ENCODE measurements at regions not wholly inside any gene's neighbourhood (a gene's known extent, or its start where the extent isn't known, plus 50 kb on each side); places are given as distances from the start of the nearest gene placed in this dataset.

DNA sequence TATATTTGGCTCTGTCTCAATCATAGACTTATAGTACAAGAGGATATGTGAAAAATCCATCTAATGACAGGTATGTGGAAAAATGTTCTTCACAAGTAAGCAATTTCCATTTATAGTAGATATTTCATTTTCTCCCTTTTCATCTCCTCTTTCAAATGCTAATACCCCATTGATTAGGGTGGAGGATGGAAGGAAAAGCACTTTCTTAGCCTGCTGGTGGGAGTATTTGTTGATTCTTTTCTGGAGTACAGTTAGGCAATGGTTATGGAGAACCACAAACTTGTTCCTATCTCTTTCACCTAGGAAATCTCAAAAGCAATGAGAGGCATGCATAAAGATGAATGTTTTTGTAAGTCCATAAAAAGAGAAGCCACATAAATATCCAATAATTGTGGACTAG lies 108.0 kb upstream of the CREB5 start:
- no peak overlapping the region for H3K27ac ChIP-seq
- TF ChIP-seq CTCF (IDR thresholded peaks at IDR 0.05) (no peak), POLR2A (IDR thresholded peaks at IDR 0.05) (no peak), EP300 (IDR thresholded peaks at IDR 0.05) (no peak)
- DNase-seq (ENCODE audit: low spot score in 2 of 2), result no peak
- H3K4me1 ChIP-seq, result no peaks in the 10 kb centered on the region
- H3K4me3 ChIP-seq, result no peak overlapping the region
- no peaks in the 10 kb centered on the region for H3K27me3 ChIP-seq
- no peaks in the 10 kb centered on the region for H3K36me3 ChIP-seq
- no peaks in the 10 kb centered on the region for H3K9me3 ChIP-seq

DNA sequence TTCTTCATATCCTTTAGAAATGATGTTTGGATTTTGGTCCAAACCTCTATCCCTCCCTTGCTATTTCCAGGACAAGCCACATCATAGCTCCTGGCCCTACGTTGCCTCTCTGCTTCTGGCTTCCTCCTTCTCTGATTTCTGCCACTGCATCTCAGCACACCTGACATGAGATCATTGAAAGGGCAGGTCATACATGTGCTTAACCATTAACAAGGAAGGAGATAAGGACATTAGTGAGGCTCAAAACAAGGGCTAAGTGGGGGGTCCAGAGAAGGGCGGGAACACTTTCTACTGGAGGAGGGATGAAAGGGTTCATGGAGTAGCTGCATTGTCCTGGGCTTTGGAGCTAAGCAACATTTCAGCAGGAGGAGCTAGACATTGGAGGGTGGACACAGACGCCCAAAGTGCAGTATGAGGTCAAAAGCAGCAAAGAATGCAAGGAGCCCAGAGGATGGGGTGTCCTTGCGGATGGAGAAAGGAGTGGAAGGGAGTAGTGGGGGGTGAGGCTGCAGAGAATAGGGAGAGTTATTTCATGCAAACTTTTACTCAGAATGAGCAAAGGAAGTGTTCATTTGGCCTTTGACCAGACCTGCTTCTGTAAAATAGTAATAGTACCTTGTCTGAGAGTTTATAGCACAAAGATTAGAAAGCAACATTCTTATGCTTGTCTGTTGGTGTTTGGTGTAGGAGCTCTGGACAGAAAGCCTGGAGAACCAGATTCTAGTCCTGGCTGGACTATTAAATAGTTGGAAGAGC lies 102.4 kb upstream of the CREB5 start:
- 69 to 73% methylated on average over 4 of the region's 4 CpGs for WGBS, 2 donors
- H3K4me3 ChIP-seq, result no peak overlapping the region

DNA sequence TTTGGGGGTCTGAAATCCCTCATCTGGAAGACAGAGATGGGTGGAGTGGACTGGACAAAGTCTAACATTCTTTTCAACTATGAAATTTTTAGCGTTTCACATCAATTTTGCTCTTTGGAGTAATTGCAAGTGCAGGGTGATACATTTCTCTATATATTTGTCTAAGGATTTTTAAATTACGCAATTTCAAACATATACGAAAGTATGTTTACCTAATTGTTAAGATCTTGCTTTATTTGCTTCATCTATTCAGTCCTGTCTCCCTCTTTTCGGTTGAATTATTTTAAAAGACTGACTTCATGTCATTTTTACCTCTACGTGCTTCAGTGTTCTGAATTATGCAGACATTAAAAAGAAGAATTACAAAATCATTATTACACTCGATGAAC lies 101.9 kb upstream of the CREB5 start:
- Histone ChIP-seq H3K27ac (no peak overlapping the region), H3K27me3 (peaks cover 0 to 33% of the 10 kb centered on the region in 2 donors), H3K36me3 (no peaks in the 10 kb centered on the region), H3K4me1 (peaks cover 0 to 5% (median 0%) of the 10 kb centered on the region in 4 donors), H3K4me3 (no peak overlapping the region), H3K9me3 (no peaks in the 10 kb centered on the region)
- WGBS, 2 donors, result 87 to 89% methylated on average over 6 of the region's 6 CpGs
- TF ChIP-seq EP300 (IDR thresholded peaks at IDR 0.05), result no peak
- TF ChIP-seq CTCF (IDR thresholded peaks at IDR 0.05), result no peak
- no peak for TF ChIP-seq POLR2A (IDR thresholded peaks at IDR 0.05)
- DNase-seq (ENCODE audit: low spot score in 2 of 2), result no peak

More for the DNA sequence above, 102.4 kb upstream of the CREB5 start:
- no peak for DNase-seq (ENCODE audit: low spot score in 2 of 2)
- Histone ChIP-seq H3K27ac (no peak overlapping the region), H3K36me3 (no peaks in the 10 kb centered on the region), H3K4me1 (no peaks in the 10 kb centered on the region), H3K27me3 (peaks cover 0 to 32% of the 10 kb centered on the region in 2 donors), H3K9me3 (no peaks in the 10 kb centered on the region)
- TF ChIP-seq EP300 (IDR thresholded peaks at IDR 0.05) (no peak), CTCF (IDR thresholded peaks at IDR 0.05) (no peak), POLR2A (IDR thresholded peaks at IDR 0.05) (no peak)

GRCh38 chr7:28311670-28312069 lies 100.6 kb upstream of the CREB5 start:
- whole genome bisulfite sequencing, 2 donors, result 78 to 79% methylated on average over 12 of the region's 12 CpGs
- peaks cover 0 to 33% of the 10 kb centered on the region in 2 donors for H3K27me3 ChIP-seq
- no peak overlapping the region for H3K27ac ChIP-seq
- no peak for DNase-seq (ENCODE audit: low spot score in 2 of 2)
- TF ChIP-seq CTCF (IDR thresholded peaks at IDR 0.05) (no peak), POLR2A (IDR thresholded peaks at IDR 0.05) (no peak), EP300 (IDR thresholded peaks at IDR 0.05) (no peak)
- H3K9me3 ChIP-seq, result no peaks in the 10 kb centered on the region
- H3K36me3 ChIP-seq, result no peaks in the 10 kb centered on the region
- peaks cover 0 to 5% (median 0%) of the 10 kb centered on the region in 4 donors for H3K4me1 ChIP-seq
- H3K4me3 ChIP-seq, result no peak overlapping the region

DNA sequence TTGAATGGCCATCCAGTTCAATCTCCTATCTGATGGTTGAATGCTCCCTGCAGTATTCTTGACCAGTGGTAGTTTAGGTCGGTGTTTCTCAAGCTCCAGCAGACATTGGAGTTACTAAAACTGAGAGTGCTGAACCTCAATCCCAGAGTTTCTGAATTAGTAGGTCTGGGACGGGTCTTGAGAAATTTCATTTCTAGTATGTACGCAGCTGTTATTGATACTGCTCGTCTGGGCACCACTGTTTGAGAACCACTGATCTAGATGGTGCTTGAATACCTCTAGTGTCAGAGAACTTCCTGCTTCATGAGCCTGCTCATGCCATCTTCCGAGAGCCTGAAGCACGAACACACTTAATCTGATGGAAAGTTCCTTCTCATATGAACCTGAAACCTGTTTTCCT lies 99.4 kb upstream of the CREB5 start:
- peaks cover 0 to 33% of the 10 kb centered on the region in 2 donors for H3K27me3 ChIP-seq
- peaks cover 0 to 5% (median 0%) of the 10 kb centered on the region in 4 donors for H3K4me1 ChIP-seq
- H3K36me3 ChIP-seq, result no peaks in the 10 kb centered on the region
- H3K4me3 ChIP-seq, result no peak overlapping the region
- DNase-seq (ENCODE audit: low spot score in 2 of 2), result no peak
- no peaks in the 10 kb centered on the region for H3K9me3 ChIP-seq
- WGBS, 2 donors, result 81 to 91% methylated on average over 6 of the region's 6 CpGs
- TF ChIP-seq CTCF (IDR thresholded peaks at IDR 0.05) (no peak), EP300 (IDR thresholded peaks at IDR 0.05) (no peak), POLR2A (IDR thresholded peaks at IDR 0.05) (no peak)
- H3K27ac ChIP-seq, result no peak overlapping the region
